Sigmoid colon (tissue), 4 donors: ENCODE measurements at regions not wholly inside any gene's neighbourhood (a gene's known extent, or its start where the extent isn't known, plus 50 kb on each side); places are given as distances from the start of the nearest gene placed in this dataset.

Experiments used
- POLR2A ChIP-seq, 2 donors: fragments of 450-650 bp; IDR thresholded peaks; one replicate each; pipeline ENCODE4 v1.6.1; 2016; ENCODE audit warnings: antibody characterized with exemption in 2 of 2, mild to moderate bottlenecking in 2 of 2, moderate library complexity in 2 of 2
- POLR2AphosphoS5 ChIP-seq, 4 donors: sonication (generic); formaldehyde crosslinking; IDR thresholded peaks; one replicate each; pipeline ENCODE4 v1.6.1; 2017; ENCODE audit warnings: antibody characterized with exemption in 4 of 4

DNA sequence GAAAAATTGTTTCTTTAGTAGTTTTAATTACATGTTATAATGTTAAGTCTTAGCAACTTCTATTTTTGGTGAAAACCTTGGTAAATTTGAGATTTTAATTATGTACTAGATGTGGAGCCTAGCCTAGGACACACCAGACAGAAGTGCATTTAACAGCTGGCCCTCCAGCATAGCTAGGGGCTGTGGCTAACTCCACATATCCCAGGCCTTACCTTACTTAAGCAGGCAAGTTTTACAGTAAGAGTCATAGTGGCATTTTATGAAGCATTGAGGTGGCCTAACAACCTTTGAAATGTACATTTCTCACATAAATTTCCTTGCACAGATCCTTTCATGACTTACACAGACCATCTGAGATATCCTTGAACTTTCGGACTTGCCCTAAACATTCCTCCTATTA, 71.6 kb upstream of the C4orf54 start:
- TF ChIP-seq POLR2A (IDR thresholded peaks at IDR 0.05) (no peak), POLR2AphosphoS5 (IDR thresholded peaks at IDR 0.05) (no peak)
